Fibroblast of pulmonary artery (primary cell): ENCODE measurements at regions not wholly inside any gene's neighbourhood (a gene's known extent, or its start where the extent isn't known, plus 50 kb on each side); places are given as distances from the start of the nearest gene placed in this dataset.
"Not testable (repeated sequence)": the region's sequence is repeated elsewhere in the genome, so short reads cannot be mapped to it uniquely, and the experiment has no call there.

ENCODE experiments used
- DNase-seq: peaks from one replicate; pipeline ENCODE4 v3.0.0-alpha.2; 2010; ENCODE audit warnings: low read depth
- H3K4me3 ChIP-seq: replicated peaks from 2 replicates; pipeline ENCODE4 v1.5.1; 2011; ENCODE audit warnings: low read depth, mild to moderate bottlenecking, control low read depth, low read length, moderate library complexity
- TF ChIP-seq, protein P1 (sequence below): IDR thresholded peaks from 2 replicates; pipeline ENCODE4 v1.5.1; 2011; ENCODE audit warnings: mild to moderate bottlenecking, control low read depth, low read length, inconsistent platforms; ENCODE audit errors: missing control alignments

DNA sequence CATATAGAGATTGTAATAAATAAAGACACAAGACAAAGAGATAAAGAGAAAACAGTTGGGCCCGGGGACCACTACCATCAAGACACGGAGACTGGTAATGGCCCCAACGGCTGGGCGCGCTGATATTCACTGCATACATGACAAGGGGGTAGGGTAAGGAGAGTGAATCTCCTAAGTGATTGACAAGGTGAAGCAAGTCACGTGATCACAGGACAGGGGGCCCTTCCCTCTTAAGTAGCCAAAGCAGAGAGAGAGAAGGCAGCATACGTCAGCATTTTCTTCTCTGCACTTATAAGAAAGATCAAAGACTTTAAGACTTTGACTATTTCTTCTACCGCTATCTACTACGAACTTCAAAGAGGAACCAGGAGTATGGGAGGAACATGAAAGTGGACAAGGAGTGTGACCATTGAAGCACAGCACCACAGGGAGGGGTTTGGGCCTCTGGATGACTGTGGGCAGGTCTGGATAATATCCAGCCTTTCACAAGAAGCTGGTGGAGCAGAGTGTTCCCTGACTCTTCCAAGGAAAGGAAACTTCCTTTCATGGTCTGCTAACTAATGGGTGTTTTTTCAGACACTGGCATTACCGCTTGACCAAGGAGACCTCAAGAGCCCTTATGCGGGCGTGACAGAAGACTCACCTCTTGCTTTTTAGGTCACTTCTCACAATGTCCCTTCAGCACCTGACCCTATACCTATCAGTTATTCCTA lies 75.6 kb downstream of the MRPL39 start:
- not testable (repeated sequence) for DNase-seq, H3K4me3 ChIP-seq

DNA sequence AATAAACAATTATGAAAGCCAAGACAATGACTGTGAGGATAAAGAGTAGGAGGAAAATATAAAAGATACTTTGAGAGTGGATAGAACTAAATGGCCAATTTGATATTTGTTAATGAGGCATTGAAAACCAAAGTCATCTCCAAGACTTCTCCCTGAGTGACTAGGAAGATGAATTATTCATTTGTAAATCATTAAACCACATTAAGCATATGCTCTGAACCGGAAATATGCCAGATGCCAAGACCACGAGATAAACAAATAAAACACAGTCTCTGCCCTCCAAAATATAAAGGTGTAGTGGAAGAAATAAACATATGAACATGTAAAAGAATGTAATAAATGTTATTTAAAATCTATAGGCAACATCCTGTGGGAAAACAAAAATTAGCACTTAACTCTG lies 78.8 kb downstream of the MRPL39 start:
- no peak overlapping the region for H3K4me3 ChIP-seq
- TF ChIP-seq, protein P1, sequence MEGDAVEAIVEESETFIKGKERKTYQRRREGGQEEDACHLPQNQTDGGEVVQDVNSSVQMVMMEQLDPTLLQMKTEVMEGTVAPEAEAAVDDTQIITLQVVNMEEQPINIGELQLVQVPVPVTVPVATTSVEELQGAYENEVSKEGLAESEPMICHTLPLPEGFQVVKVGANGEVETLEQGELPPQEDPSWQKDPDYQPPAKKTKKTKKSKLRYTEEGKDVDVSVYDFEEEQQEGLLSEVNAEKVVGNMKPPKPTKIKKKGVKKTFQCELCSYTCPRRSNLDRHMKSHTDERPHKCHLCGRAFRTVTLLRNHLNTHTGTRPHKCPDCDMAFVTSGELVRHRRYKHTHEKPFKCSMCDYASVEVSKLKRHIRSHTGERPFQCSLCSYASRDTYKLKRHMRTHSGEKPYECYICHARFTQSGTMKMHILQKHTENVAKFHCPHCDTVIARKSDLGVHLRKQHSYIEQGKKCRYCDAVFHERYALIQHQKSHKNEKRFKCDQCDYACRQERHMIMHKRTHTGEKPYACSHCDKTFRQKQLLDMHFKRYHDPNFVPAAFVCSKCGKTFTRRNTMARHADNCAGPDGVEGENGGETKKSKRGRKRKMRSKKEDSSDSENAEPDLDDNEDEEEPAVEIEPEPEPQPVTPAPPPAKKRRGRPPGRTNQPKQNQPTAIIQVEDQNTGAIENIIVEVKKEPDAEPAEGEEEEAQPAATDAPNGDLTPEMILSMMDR, result no peak
- no peak for DNase-seq

DNA sequence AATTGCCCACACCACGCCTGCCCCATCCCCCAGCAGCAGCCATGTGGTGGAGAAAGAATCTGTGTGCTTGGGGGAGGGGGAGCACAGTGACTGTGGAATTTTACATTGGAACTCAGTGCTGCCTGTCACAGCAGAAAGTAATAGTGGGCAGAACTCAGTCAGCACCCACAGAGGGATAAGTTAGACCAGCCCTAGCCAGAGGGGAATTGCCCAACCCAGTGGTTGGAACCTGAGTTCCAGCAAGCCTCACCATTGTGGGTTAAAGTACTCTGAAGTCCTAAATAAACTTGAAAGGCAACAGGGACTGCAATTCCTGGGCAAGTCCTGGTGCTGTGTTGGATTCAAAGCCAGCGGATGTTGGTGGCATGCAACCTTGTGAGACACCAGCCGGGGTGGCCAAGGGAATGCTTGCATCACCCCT lies 88.8 kb downstream of the MRPL39 start:
- TF ChIP-seq, protein P1, result no peak
- no peak for DNase-seq
- no peak overlapping the region for H3K4me3 ChIP-seq

DNA sequence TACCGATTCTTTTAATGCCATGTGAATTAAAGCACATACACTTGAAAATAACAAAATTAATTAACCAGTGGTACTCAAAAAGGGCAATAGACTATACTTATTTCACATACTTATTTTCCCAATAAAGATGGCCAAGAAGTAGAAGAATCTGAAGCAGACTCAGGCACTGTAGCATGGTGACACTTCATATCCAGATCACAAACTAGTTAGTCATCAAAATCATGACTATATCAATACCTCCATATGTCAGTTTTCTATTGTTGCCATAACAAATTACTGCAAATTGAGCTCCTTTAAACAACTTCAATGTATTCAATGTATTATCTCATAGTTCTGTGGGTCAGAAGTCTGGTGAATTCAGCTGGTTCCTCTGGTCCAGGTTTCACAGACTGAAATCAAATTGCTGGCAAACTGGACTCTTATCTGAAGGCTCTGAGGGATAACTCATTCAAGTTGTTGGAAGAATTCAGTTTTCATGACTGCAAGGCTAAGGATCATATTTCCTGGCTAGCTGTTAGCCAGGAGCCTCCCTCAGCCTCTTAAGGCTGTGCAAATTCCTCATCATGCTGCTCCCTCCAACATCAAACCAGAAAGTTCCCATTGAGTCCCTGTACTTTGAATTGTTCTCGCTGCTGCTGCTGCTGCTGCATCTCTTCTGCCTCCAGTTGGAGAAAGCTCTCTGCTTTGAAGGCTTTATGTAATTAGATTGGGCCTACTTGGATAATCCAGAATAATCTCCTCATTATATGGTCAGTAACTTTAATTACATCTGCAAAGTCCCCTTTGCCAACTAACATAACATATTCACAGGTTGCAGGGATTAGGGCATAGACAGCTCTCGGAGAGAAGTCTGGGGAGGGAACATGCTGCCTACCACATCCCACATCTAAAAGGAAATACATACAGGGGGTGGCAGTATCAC lies 91.5 kb downstream of the MRPL39 start:
- no peak for DNase-seq
- TF ChIP-seq, protein P1, result no peak

DNA sequence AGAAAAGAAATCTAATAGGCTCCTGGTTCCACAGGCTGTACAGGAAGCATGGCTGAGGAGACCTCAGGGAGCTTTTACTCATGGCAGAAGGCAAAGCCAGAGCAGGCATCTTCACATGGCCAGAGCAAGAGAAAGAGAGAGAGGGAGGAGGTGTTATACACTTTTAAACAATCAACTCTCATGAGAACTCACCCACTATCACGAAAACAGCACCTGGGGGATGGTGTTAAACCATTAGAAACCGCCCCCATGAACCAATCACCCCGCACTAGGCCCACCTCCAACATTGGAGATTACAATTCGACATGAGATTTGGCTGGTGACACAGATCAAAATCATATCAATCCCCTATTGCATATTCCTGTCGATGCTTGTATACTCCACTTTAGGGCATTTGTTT lies 93.5 kb downstream of the MRPL39 start:
- no peak overlapping the region for H3K4me3 ChIP-seq
- DNase-seq, result no peak
- TF ChIP-seq, protein P1, result no peak

More for the DNA sequence above, 91.5 kb downstream of the MRPL39 start:
- no peak overlapping the region for H3K4me3 ChIP-seq

DNA sequence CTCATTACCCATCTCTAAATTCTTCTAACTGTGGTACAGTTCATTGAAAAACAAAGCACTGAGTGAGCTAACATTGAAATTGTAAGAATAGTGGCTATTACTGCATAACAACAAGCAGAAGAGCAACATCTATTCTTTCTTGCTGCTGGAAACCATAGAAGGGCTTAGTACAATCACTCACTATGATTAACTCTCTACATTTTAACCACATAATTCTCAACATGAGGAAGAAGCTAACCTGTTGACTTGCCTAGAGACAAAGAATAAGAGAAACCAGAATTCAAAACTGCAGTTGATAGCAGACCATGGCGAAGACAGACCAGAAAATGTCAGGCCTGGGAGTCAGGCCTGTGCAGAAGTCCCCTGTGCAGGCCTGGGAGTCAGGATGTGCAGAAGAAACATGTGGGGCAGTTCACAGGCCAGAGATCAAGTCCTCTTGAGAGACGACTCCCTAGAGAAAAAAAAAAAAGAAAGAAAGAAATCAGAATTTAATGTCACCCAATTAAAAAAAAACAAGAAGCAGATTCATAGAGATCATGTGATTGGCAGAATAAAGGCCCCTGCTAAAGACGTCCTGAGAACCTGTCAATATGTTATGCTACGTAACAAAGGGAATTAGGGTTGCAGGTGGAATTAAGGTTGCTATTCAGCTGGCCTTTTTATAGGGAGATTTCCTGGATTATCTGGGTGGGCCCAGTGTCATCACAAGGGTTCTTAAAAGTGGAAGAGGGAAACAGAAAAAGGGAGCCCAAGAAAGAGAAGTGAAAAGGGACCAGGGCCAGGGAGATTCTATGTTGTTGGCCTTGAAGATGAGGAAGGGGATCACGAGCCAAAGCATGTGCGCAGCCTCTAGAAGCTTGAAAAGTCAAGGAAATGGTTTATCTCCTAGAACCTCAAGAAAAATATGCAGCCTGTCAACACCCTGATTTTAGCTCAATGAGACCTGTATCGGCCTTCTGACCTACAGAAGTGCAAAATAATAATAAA lies 94.9 kb downstream of the MRPL39 start:
- no peak for DNase-seq
- no peak overlapping the region for H3K4me3 ChIP-seq
- TF ChIP-seq, protein P1, result no peak
